D721Med (cell line): ENCODE measurements at regions not wholly inside any gene's neighbourhood (a gene's known extent, or its start where the extent isn't known, plus 50 kb on each side); places are given as distances from the start of the nearest gene placed in this dataset.
"Not testable (repeated sequence)": the region's sequence is repeated elsewhere in the genome, so short reads cannot be mapped to it uniquely, and the experiment has no call there.

Experiments used
- DNase-seq: peaks from one replicate; pipeline ENCODE4 v3.0.0; 2011; ENCODE audit warnings: low spot score; ENCODE audit not compliant: insufficient read length
- FAIRE-seq: peaks from 2 replicates; lab custom pipeline; 2011; peaks lifted over from hg19 to GRCh38; lab: Jason Lieb, UNC
- TF ChIP-seq, protein P1 (sequence below): IDR thresholded peaks from 2 replicates; pipeline ENCODE4 v1.5.1; 2012; ENCODE audit warnings: mild to moderate bottlenecking, control low read depth; ENCODE audit not compliant: insufficient read depth; ENCODE audit errors: missing control alignments

DNA sequence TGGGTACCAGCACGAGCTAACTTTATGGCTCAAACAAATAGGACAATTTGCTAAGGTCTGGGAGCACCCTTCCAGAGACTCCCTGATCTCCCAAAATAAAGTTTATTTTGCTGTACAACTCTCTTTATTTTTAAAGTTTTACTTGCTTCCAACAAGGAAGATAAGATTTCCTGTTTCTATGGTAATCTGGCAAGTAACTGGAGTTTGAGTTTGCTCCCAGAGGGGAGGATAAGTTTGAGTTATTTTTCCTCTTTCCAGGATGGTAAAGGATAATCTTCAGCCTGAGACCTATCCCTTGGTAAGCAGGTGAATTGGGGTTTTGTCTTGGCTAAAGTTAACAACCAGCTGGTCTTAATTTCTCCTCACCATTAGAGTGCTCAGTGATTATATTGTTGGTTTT lies 1019.4 kb upstream of the ALCAM start:
- no peak for FAIRE-seq
- TF ChIP-seq, protein P1, sequence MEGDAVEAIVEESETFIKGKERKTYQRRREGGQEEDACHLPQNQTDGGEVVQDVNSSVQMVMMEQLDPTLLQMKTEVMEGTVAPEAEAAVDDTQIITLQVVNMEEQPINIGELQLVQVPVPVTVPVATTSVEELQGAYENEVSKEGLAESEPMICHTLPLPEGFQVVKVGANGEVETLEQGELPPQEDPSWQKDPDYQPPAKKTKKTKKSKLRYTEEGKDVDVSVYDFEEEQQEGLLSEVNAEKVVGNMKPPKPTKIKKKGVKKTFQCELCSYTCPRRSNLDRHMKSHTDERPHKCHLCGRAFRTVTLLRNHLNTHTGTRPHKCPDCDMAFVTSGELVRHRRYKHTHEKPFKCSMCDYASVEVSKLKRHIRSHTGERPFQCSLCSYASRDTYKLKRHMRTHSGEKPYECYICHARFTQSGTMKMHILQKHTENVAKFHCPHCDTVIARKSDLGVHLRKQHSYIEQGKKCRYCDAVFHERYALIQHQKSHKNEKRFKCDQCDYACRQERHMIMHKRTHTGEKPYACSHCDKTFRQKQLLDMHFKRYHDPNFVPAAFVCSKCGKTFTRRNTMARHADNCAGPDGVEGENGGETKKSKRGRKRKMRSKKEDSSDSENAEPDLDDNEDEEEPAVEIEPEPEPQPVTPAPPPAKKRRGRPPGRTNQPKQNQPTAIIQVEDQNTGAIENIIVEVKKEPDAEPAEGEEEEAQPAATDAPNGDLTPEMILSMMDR, result no peak
- no peak for DNase-seq

DNA sequence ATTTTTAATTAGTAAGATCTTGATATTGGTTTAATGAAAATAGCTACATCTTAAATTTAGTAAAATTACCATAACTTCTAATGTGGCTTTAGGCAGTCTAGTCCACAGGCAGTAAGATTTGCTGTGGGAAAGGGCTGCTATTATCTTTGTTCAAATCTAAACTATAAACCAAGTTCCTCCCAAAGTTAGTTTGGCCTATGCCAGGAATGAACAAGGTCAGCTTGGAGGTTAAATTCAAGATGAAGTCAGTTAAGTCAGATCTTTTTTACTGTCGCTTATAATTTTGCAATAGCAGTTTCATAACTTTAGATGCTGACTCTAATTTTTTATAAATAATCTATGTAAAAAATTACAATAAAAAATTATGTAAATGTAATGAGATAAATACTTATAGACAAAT lies 1016.9 kb upstream of the ALCAM start:
- TF ChIP-seq, protein P1, result no peak
- FAIRE-seq, result no peak
- DNase-seq, result no peak

- no peak for FAIRE-seq
- TF ChIP-seq, protein P1, result no peak
- DNase-seq, result no peak
These were observed 1012.8 kb upstream of the ALCAM start for GRCh38 chr3:104353951-104354350.

GRCh38 chr3:104359546-104359945 lies 1007.2 kb upstream of the ALCAM start:
- DNase-seq (no peak), FAIRE-seq (no peak)
- TF ChIP-seq, protein P1, result no peak

GRCh38 chr3:104360038-104360437 lies 1006.7 kb upstream of the ALCAM start:
- FAIRE-seq (no peak), DNase-seq (no peak)
- TF ChIP-seq, protein P1, result no peak

DNA sequence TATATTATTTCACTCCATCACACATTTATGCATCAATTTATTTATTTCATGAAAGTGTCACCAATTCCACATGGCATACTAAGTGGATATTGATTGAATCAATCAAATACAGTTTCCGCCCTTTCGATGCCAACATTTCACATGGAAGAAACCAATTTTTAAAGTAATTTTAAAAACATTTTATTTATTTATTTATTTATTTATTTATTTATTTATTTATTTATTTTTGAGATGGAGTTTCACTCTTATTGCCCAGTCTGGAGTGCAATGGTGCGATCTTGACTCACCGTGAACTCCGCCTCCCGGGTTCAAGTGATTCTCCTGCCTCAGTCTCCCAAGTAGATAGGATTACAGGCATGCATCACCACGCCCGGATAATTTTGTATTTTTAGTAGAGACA lies 1005.0 kb upstream of the ALCAM start:
- not testable (repeated sequence) for FAIRE-seq, DNase-seq

DNA sequence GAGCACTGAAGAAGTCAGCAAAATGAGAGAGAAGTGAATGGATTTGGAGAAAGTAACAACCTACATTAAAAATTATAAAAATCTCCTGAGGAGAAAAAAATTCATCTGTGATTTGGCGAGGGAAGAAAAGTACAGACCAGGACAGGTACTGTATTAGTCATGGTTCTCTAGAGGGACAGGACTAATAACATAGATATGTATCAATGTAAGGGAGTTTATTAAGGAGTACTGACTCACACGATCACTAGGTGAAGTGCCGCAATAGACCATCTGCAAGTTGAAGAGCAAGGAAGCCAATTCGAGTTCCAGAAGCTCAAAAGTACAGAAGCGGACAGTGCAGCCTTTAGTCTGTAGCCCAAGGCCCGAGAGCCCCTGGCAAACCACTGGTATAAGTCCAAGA lies 1004.4 kb upstream of the ALCAM start:
- FAIRE-seq (no peak), DNase-seq (no peak)
- TF ChIP-seq, protein P1, result no peak

GRCh38 chr3:104367000-104367399 lies 999.7 kb upstream of the ALCAM start:
- no peak for FAIRE-seq

More at GRCh38 chr3:104367000-104367399, 999.7 kb upstream of the ALCAM start:
- TF ChIP-seq, protein P1, result no peak
- no peak for DNase-seq
